ENCODE measurements at regions not wholly inside any gene's neighbourhood (a gene's known extent, or its start where the extent isn't known, plus 50 kb on each side); places are given as distances from the start of the nearest gene placed in this dataset.

- no peak overlapping the region for H3K4me3 ChIP-seq (replicated peaks; ENCODE audit: low read depth, low read length)
- TF ChIP-seq, protein P1, sequence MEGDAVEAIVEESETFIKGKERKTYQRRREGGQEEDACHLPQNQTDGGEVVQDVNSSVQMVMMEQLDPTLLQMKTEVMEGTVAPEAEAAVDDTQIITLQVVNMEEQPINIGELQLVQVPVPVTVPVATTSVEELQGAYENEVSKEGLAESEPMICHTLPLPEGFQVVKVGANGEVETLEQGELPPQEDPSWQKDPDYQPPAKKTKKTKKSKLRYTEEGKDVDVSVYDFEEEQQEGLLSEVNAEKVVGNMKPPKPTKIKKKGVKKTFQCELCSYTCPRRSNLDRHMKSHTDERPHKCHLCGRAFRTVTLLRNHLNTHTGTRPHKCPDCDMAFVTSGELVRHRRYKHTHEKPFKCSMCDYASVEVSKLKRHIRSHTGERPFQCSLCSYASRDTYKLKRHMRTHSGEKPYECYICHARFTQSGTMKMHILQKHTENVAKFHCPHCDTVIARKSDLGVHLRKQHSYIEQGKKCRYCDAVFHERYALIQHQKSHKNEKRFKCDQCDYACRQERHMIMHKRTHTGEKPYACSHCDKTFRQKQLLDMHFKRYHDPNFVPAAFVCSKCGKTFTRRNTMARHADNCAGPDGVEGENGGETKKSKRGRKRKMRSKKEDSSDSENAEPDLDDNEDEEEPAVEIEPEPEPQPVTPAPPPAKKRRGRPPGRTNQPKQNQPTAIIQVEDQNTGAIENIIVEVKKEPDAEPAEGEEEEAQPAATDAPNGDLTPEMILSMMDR (IDR thresholded peaks at IDR 0.05; ENCODE audit: low read depth, low read length, missing control alignments) = no peak
- DNase-seq (ENCODE audit: extremely low read depth, low read depth) = no peak
Measured at GRCh38 chr14:101355284-101355683, 206.0 kb upstream of the DIO3 start.

- TF ChIP-seq, protein P1 (IDR thresholded peaks at IDR 0.05; ENCODE audit: low read depth, low read length, missing control alignments) = no peak
- DNase-seq (ENCODE audit: extremely low read depth, low read depth) = no peak
- no peak overlapping the region for H3K4me3 ChIP-seq (replicated peaks; ENCODE audit: low read depth, low read length)
Measured at GRCh38 chr14:101357038-101357437, 204.3 kb upstream of the DIO3 start.

- H3K4me3 ChIP-seq (replicated peaks; ENCODE audit: low read depth, low read length) = no peak overlapping the region
- TF ChIP-seq, protein P1 (IDR thresholded peaks at IDR 0.05; ENCODE audit: low read depth, low read length, missing control alignments) = no peak
- no peak for DNase-seq (ENCODE audit: extremely low read depth, low read depth)
Measured at GRCh38 chr14:101357559-101358319, 203.6 kb upstream of the DIO3 start.

GRCh38 chr14:101358320-101359125, 202.8 kb upstream of the DIO3 start:
- no peak for DNase-seq (ENCODE audit: extremely low read depth, low read depth)
- TF ChIP-seq, protein P1 (IDR thresholded peaks at IDR 0.05; ENCODE audit: low read depth, low read length, missing control alignments) = no peak
- no peak overlapping the region for H3K4me3 ChIP-seq (replicated peaks; ENCODE audit: low read depth, low read length)

- H3K4me3 ChIP-seq (replicated peaks; ENCODE audit: low read depth, low read length) = no peak overlapping the region
- DNase-seq (ENCODE audit: extremely low read depth, low read depth) = no peak
- TF ChIP-seq, protein P1 (IDR thresholded peaks at IDR 0.05; ENCODE audit: low read depth, low read length, missing control alignments) = no peak
Measured at GRCh38 chr14:101359221-101360053, 201.9 kb upstream of the DIO3 start.

DNA sequence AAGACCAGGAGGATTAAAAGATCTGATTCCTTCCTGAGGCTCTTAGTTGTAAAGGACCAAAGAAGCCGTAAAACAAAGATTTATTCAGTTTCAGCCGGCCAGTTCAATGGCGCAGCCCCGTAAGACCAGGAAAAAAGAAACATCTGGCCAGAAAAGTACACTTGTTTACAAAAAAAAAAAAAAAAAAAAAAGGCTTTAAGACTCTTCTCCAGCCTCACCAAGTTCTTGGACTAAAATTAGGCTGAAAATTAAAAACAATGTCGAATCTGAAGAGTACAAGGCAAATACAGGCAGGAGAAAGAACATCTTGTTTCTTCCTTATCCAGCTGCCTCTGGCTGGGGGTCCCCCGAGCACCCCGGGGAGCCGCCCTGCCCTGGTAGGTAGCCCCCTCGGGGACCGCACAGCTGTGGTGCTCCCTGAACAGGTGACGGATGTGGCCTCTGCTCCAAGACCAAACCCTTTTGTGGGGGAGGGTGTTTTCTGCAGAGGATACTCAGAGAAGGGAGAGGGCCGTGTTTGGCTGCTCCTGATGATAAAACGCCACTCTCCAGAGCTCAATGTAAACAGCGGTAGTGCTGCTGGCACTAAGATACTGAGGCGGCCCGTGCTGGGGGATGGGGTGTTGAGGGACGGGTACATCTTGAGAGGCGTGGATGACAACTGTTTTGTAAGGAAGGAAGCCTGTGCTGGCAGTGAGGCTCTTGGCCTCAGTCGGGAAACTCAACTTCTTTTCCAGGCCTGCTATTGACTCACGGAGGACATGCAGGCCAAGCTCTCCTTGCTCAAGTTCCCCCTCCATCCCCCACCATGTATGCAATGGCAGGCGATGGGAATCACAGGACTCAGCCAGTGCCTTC, 201.0 kb upstream of the DIO3 start:
- TF ChIP-seq, protein P1 (IDR thresholded peaks at IDR 0.05; ENCODE audit: low read depth, low read length, missing control alignments) = no peak
- no peak for DNase-seq (ENCODE audit: extremely low read depth, low read depth)
- H3K4me3 ChIP-seq (replicated peaks; ENCODE audit: low read depth, low read length) = no peak overlapping the region

All from HFF-Myc (cell line).